Activated CD4-positive, alpha-beta T cell treated with anti-CD3 and anti-CD28 coated beads for 4 hours (primary cell): ENCODE measurements at regions not wholly inside any gene's neighbourhood (a gene's known extent, or its start where the extent isn't known, plus 50 kb on each side); places are given as distances from the start of the nearest gene placed in this dataset.

Source experiments
- DNase-seq, 2 donors: peaks; one replicate each; pipeline ENCODE4 v3.0.0-alpha.2; 2020

- DNase-seq: no peak
Measured at GRCh38 chr5:6159832-6160430, 218.4 kb downstream of the MED10 start.

DNA sequence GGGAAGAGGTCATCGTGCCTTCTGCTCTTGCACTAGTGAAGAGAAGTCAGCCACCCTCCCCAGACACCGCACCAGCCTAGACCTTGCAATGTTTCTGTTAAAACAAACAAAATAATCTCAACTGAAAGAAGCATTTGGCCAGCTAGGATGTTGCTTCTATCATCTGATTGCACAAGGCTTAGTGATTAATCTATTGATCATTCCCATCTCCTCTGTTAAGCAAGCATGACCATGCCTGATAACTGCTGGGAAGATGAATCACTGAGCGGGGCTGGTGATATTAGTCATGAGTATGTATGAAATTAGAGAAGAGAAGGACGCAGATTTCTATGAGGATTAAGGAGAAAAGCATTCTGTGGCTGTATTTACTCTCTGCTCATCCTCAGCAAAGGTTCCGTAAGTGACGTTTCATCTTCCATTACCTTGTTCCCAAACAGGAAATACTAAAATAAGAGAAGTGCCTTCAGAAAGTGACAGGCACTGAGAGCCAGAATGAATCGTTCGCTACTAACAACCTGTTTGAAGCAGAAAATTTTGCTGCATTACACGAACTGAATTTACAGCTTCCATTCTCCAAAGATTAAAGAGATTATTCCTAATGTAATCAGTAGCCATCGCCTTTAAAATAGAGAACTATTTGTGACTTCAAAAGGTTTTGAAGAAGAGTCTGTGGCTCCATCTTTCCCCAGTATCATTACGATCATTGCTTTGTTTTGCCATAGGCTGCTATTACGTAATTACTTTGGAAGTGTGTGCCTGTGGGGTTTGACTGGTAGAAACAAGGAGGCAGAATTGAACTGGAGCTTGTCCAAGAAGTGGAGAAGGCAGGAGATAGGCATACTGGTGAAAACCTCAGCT, 219.1 kb downstream of the MED10 start:
- DNase-seq: no peak

DNA sequence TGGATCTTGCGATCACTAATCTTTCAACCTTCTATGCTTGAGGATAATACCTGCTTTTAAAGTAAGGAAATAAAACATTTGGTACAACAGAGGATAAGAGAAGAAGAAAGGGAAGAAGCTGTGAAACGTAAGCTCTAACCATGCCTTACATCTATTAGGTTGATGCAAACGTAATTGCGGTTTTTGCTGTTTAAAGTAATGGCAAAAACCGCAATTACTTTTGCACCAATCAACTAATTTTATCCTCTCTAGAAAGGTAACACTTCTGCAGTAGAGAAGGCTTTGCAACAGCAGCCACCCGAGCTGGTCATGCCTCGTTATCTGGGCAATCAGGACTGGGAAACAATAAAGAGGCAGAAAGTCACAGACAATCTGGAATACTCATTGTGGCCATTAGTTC, 224.1 kb downstream of the MED10 start:
- DNase-seq: no peak

GRCh38 chr5:6146271-6146670, 232.1 kb downstream of the MED10 start:
- DNase-seq: no peak

GRCh38 chr5:6145616-6146237, 232.6 kb downstream of the MED10 start:
- DNase-seq: no peak

DNA sequence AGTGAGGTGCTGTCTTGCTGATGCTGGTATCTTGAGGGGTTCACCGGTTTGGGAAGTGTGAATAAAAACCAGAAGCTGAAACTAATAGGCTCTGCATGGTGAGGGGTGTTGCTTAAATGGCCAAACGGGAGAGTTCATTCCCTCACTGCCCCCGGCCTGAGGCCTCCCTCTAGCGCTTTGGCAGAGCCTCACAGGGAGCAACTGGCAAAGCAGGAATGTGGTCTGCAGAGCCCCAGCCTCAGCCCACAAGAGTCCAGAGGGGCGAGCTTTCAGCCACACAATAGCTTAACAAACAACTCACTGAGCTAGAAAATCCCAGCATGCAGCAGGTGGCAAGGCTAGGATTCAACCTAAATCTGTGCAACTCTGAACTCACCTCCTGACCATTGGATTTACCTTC, 234.8 kb downstream of the MED10 start:
- no peak for DNase-seq

- no peak for DNase-seq
Measured at GRCh38 chr5:6142353-6142752, 236.0 kb downstream of the MED10 start.

GRCh38 chr5:6140219-6140618, 238.1 kb downstream of the MED10 start:
- no peak for DNase-seq

GRCh38 chr5:6135977-6136376, 242.4 kb downstream of the MED10 start:
- no peak for DNase-seq

DNA sequence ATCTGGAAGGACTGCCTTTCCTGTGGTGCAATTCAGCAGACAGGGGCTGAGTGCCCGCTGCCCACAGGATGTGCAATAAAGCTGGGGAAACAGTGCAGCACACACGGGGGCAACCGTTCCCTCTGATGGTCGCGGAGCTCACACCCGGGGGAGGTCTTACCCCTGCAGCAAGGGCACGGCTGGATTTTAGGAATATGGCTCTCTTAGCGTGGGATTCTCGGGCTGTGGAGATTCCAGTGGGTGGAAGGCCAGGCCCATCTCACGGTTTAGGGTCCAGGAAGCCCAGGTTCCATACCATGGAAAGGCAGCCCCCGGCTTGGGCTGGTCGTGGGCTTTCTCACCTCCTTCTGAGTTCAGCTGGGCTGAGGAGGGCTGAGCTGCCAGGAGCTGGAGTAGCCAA, 244.1 kb downstream of the MED10 start:
- DNase-seq: no peak

DNA sequence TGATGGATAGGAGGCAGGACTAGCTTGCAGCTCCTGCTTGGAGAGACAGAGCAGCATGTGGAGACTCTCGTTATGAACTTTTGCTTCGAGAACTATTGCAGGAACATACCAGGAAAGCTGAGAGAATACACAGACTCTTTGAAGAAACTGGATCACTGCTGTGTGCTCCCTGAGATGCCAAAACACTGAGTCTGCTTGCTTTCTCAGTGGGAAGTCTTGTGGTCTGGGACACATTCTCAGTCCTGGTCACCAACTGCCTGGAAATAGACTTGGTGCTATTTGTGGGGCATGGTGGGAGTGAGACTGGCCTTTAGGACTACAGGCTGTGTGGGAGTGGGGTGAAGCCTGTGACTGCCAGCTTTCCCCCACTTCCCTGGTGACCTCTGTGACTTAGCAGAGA, 252.6 kb downstream of the MED10 start:
- DNase-seq: no peak

- no peak for DNase-seq
Measured at GRCh38 chr5:6118691-6119090, 259.7 kb downstream of the MED10 start.

DNA sequence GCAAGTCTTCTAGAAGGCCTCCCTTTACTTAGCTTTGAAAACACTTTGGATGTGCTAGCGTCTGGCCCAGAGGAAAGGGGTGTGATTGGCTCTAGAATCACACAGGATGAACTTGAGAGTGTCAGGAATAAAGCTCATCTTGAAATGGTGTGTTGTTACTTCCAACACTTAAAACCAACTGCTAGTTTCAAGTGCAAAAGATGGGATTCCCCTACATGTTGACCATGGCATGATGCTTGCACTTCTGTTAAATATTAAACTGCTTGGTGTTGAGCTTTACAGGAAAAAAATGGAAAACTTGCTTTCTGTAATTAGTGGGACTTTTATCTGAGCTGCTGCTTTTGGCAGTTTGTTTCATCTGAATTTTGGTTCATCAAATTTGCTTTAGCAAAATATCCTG, 261.1 kb downstream of the MED10 start:
- DNase-seq: no peak

DNA sequence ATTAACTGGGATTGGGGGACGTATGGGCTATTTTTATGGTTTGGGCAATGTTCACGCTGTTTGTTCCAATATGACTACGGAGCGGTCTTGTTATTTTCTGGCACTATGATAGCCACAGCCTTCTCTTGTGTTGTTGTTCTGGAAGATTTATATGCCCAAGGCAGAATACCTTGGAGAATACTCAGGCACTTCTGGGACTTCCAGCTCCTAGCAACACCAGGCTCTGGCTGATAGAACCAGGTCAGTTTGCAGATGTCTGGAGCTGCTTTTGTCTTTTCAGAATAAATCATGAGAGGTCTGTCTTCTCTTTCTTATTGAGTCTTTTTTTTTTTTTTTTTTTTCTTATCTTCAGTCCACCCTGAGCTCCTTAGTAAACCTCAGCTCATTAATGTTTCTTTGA, 262.5 kb downstream of the MED10 start:
- DNase-seq: no peak

- no peak for DNase-seq
Measured at GRCh38 chr5:6112538-6112937, 265.8 kb downstream of the MED10 start.

- DNase-seq: no peak
Measured at GRCh38 chr5:6112125-6112524, 266.2 kb downstream of the MED10 start.

DNA sequence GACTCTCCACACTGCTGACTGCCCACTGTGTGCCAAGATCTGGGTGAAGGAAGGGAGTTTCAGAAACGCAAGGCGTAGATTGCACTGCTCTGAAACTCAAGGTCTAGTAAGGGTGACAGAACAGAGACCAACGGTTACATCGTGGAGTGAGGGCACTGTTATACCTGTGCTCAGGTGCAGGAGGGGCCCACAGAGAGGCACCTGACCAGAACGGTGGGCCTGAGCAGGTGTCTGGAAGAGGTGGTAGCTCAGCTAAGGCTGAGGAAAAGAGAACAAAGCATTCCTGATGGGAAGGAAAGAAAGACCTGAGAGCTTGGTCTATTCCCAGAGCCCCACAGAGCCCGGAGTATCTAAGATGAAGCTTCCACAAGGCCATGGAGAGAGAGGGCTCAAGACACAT, 267.2 kb downstream of the MED10 start:
- DNase-seq: no peak

GRCh38 chr5:6110441-6111005, 267.8 kb downstream of the MED10 start:
- DNase-seq: no peak

- no peak for DNase-seq
Measured at GRCh38 chr5:6108981-6109825, 269.1 kb downstream of the MED10 start.

- DNase-seq: no peak
Measured at GRCh38 chr5:6108540-6108848, 269.9 kb downstream of the MED10 start.

DNA sequence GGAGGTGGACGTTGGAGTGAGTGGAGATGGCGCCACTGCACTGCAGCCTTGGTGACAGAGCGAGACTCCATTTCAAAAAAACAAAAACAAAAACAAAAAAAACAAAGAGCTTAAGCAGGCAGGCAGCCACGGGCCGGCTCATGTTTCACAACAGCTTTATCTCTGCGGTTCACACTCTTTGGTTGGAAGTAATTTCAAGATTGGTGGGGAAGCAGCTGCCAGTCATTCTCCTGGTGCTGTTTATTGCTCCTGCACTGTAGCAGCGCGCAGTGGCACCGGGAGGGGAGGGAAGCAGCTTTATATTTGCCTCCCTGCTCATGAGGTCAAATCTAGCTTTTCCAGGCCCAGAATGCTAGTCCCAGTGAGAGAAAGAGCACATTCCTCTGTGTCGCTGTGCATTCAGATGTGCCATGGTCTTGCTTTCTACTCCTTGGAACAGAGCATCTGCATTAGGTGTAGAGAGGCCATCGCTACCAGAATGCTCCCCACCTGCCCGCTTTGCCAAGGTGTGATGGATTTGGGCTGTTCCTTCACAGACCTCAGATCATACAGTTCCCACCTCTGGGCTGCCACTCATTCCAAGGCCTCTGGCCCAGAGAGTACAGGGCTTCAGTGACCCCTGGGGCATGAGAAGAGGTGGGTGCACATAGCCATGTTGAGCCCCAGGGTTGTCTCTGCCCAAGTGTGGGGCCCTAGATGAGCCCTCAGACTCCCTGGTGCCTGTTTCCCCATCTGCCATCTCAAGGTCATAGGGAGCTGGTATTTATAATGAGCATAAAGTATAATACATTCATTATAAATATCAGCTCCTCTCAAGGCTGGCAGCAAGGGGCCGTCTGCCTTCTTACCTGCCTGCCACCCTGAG, 270.4 kb downstream of the MED10 start:
- DNase-seq: no peak

DNA sequence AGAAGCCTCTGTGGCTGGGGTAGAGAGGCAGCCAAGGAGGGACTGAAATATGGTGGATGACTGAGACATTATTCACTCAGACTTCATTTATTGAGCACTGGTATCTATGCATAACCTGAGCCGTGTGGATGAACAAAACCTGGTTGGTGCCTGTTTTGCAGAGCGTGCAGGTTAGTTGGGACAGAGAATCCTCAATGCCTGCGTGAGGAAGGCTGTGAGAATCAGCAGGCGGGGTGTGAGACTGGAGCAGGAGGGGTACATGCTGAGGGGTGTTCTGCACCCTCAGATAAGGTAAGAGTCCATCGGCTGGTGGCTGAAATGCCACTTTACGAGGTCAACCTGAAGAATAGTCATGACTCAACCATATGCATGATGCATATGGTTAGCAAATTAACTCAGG, 271.6 kb downstream of the MED10 start:
- no peak for DNase-seq
